GM23338 (cell line): ENCODE measurements at regions not wholly inside any gene's neighbourhood (a gene's known extent, or its start where the extent isn't known, plus 50 kb on each side); places are given as distances from the start of the nearest gene placed in this dataset.

Source experiments
- ATAC-seq: fragments of 200-7000 bp; cut with Tn5 transposase; 3 replicates; pipeline ENCODE4 v1.9.1; 2020
- DNase-seq: peaks from one replicate; pipeline ENCODE4 v3.0.0-alpha.2; 2015; ENCODE audit warnings: low spot score
- H2AFZ ChIP-seq: fragments of 200-600 bp; sonication (generic); 2 replicates; pipeline ENCODE4 v1.8.0; 2016; ENCODE audit warnings: antibody characterized with exemption, mild to moderate bottlenecking, moderate library complexity
- H3F3A ChIP-seq: fragments of 200-600 bp; sonication (generic); replicated peaks from 2 replicates; pipeline ENCODE4 v1.8.0; 2017; ENCODE audit warnings: antibody characterized with exemption, mixed run types, low read depth
- H3K27ac ChIP-seq: fragments of 200-600 bp; sonication (generic); 2 replicates; pipeline ENCODE4 v1.6.1; 2016; ENCODE audit warnings: low read depth
- H3K27me3 ChIP-seq: fragments of 200-600 bp; sonication (generic); 2 replicates; pipeline ENCODE4 v1.8.0; 2016; ENCODE audit warnings: mild to moderate bottlenecking, mixed run types, moderate library complexity; ENCODE audit not compliant: insufficient read depth
- H3K36me3 ChIP-seq: fragments of 200-600 bp; sonication (generic); 2 replicates; pipeline ENCODE4 v1.8.0; 2016; ENCODE audit warnings: mild to moderate bottlenecking; ENCODE audit not compliant: insufficient read depth
- H3K4me1 ChIP-seq: fragments of 200-600 bp; sonication (generic); 2 replicates; pipeline ENCODE4 v1.8.0; 2016; ENCODE audit warnings: mild to moderate bottlenecking, moderate library complexity; ENCODE audit not compliant: insufficient read depth
- H3K4me2 ChIP-seq: fragments of 200-600 bp; sonication (generic); 2 replicates; pipeline ENCODE4 v1.7.1; 2017; ENCODE audit warnings: mixed run types
- H3K4me3 ChIP-seq: fragments of 200-600 bp; sonication (generic); 2 replicates; pipeline ENCODE4 v1.6.1; 2016; ENCODE audit warnings: mixed run types
- H3K79me2 ChIP-seq: fragments of 200-600 bp; sonication (generic); replicated peaks from 2 replicates; pipeline ENCODE4 v1.8.0; 2017; ENCODE audit warnings: mild to moderate bottlenecking; ENCODE audit not compliant: insufficient read depth
- H3K9me2 ChIP-seq: fragments of 200-600 bp; sonication (generic); 2 replicates; pipeline ENCODE4 v1.8.0; 2017; ENCODE audit not compliant: insufficient read depth
- H4K20me1 ChIP-seq: fragments of 200-600 bp; sonication (generic); replicated peaks from 2 replicates; pipeline ENCODE4 v1.8.0; 2017; ENCODE audit warnings: mild to moderate bottlenecking; ENCODE audit not compliant: insufficient read depth
- H3K27ac Mint-ChIP-seq: 2 replicates; pipeline ENCODE4 v1.8.0; 2020; ENCODE audit warnings: inconsistent platforms, mild to moderate bottlenecking, moderate library complexity, mixed read lengths
- H3K27me3 Mint-ChIP-seq: 3 replicates; pipeline ENCODE4 v1.8.0; 2022; ENCODE audit warnings: low read depth, mild to moderate bottlenecking, moderate library complexity, mixed read lengths, inconsistent platforms; ENCODE audit not compliant: insufficient read depth, poor library complexity
- H3K36me3 Mint-ChIP-seq: 3 replicates; pipeline ENCODE4 v1.8.0; 2021; ENCODE audit warnings: low read depth, mild to moderate bottlenecking, inconsistent platforms, moderate library complexity, mixed read lengths
- H3K4me1 Mint-ChIP-seq: 3 replicates; pipeline ENCODE4 v1.8.0; 2020; ENCODE audit warnings: mild to moderate bottlenecking, inconsistent platforms, mixed read lengths
- H3K4me3 Mint-ChIP-seq: 3 replicates; pipeline ENCODE4 v1.8.0; 2021; ENCODE audit warnings: moderate library complexity, mild to moderate bottlenecking, inconsistent platforms, mixed read lengths
- H3K9me3 Mint-ChIP-seq: 3 replicates; pipeline ENCODE4 v1.8.0; 2020; ENCODE audit warnings: moderate library complexity, mild to moderate bottlenecking, inconsistent platforms, mixed read lengths
- CREB1 ChIP-seq: fragments of 250-450 bp; sonication (Bioruptor Pico); IDR thresholded peaks from 2 replicates; pipeline ENCODE4 v1.5.0; 2020; ENCODE audit warnings: low read depth, mild to moderate bottlenecking, moderate library complexity
- EZH2 ChIP-seq: fragments of 200-600 bp; sonication (generic); IDR thresholded peaks from one replicate; pipeline ENCODE4 v1.8.0; 2017; ENCODE audit warnings: antibody characterized with exemption, mild to moderate bottlenecking, low read depth; ENCODE audit not compliant: unreplicated experiment
- EZH2phosphoT487 ChIP-seq: fragments of 200-600 bp; sonication (generic); IDR thresholded peaks from one replicate; pipeline ENCODE4 v1.8.1; 2018; ENCODE audit warnings: antibody characterized with exemption; ENCODE audit not compliant: unreplicated experiment
- JUNB ChIP-seq: IDR thresholded peaks from one replicate; pipeline ENCODE4 v1.6.1; 2016; ENCODE audit warnings: antibody characterized with exemption; ENCODE audit not compliant: unreplicated experiment
- NANOG ChIP-seq: IDR thresholded peaks from 2 replicates; pipeline ENCODE4 v1.6.1; 2016; ENCODE audit warnings: antibody characterized with exemption, borderline replicate concordance
- POLR2AphosphoS5 ChIP-seq: IDR thresholded peaks from 2 replicates; pipeline ENCODE4 v1.6.1; 2016; ENCODE audit warnings: antibody characterized with exemption, low read depth
- STAT1 ChIP-seq: IDR thresholded peaks from one replicate; pipeline ENCODE4 v1.6.1; 2016; ENCODE audit warnings: antibody characterized with exemption; ENCODE audit not compliant: unreplicated experiment
- ZNF114 ChIP-seq: fragments of 250-450 bp; sonication (Bioruptor Pico); IDR thresholded peaks from 2 replicates; pipeline ENCODE4 v1.5.0; 2020; ENCODE audit warnings: mild to moderate bottlenecking, moderate library complexity
- ZNF331 ChIP-seq: fragments of 250-450 bp; sonication (Bioruptor Pico); IDR thresholded peaks from 2 replicates; pipeline ENCODE4 v1.5.0; 2020; ENCODE audit warnings: low read depth, mild to moderate bottlenecking, moderate library complexity
- TF ChIP-seq, protein P1 (sequence below), 2 experiments: fragments of 200-600 bp in 1 of 2; sonication (generic) in 1 of 2; conservative IDR thresholded peaks; 2 replicates each; pipeline versions ENCODE4 v1.5.1 to v1.6.1; 2016 to 2017; ENCODE audit warnings: antibody characterized with exemption in 2 of 2, low read depth in 2 of 2, mild to moderate bottlenecking in 2 of 2, moderate library complexity in 1 of 2
- TF ChIP-seq, protein P2 (sequence below): fragments of 250-450 bp; sonication (Bioruptor Pico); IDR thresholded peaks from 2 replicates; pipeline ENCODE4 v1.5.0; 2020; ENCODE audit warnings: mild to moderate bottlenecking, moderate library complexity
- TF ChIP-seq, protein P3 (sequence below): IDR thresholded peaks from 2 replicates; pipeline ENCODE4 v1.6.1; 2016; ENCODE audit warnings: antibody characterized with exemption
- TF ChIP-seq, protein P4 (sequence below): IDR thresholded peaks from one replicate; pipeline ENCODE4 v1.6.1; 2018; ENCODE audit warnings: antibody characterized with exemption; ENCODE audit not compliant: unreplicated experiment

DNA sequence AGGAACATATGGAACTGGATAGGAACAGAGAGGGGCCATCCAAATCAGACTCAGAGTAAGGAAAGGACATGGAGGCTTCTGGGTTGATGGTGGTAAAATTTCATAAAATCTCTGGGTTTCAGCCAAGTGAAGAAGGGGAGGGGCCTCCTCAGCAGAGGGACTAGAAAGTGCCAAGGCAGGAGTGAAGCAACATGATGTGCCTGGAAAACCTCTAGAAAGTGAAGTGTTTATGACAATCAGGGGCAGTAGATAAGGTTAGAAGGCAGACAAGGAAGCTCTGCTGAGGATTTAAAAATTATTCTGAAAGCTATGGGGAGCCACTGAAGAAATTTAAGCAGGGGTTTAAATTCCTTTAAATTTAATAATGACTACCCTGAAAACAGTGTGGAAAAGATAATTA lies 126.0 kb upstream of the TENT5A start:
- Histone ChIP-seq H3K4me2 (no peak overlapping the region), H3K27ac (no peak overlapping the region), H3K9me2 (no peaks in the 10 kb centered on the region), H3K36me3 (no peaks in the 10 kb centered on the region; the same call in 1 of the 2 replicates), H3K27me3 (no peaks in the 10 kb centered on the region), H3K4me1 (no peaks in the 10 kb centered on the region), H3F3A (no peaks in the 10 kb centered on the region), H3K79me2 (no peaks in the 10 kb centered on the region), H2AFZ (no peak overlapping the region), H3K4me3 (no peak overlapping the region), H4K20me1 (no peaks in the 10 kb centered on the region)
- no peak overlapping the region for H3K4me3 Mint-ChIP-seq
- peaks cover 16% of the 10 kb centered on the region for H3K9me3 Mint-ChIP-seq
- DNase-seq, result no peak
- no peak overlapping the region for H3K27ac Mint-ChIP-seq
- ATAC-seq, result no peak
- no peak for TF ChIP-seq EZH2
- TF ChIP-seq ZNF331 (CRISPR knock-in tag), result no peak
- TF ChIP-seq, protein P1, sequence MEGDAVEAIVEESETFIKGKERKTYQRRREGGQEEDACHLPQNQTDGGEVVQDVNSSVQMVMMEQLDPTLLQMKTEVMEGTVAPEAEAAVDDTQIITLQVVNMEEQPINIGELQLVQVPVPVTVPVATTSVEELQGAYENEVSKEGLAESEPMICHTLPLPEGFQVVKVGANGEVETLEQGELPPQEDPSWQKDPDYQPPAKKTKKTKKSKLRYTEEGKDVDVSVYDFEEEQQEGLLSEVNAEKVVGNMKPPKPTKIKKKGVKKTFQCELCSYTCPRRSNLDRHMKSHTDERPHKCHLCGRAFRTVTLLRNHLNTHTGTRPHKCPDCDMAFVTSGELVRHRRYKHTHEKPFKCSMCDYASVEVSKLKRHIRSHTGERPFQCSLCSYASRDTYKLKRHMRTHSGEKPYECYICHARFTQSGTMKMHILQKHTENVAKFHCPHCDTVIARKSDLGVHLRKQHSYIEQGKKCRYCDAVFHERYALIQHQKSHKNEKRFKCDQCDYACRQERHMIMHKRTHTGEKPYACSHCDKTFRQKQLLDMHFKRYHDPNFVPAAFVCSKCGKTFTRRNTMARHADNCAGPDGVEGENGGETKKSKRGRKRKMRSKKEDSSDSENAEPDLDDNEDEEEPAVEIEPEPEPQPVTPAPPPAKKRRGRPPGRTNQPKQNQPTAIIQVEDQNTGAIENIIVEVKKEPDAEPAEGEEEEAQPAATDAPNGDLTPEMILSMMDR (conservative IDR thresholded peaks at IDR 0.05; ENCODE audit: low read depth in 2 of 2), result no peak
- TF ChIP-seq ZNF114, result no peak
- no peak for TF ChIP-seq CREB1 (CRISPR knock-in tag)
- no peak for TF ChIP-seq STAT1
- TF ChIP-seq EZH2phosphoT487, result no peak
- no peak for TF ChIP-seq NANOG
- no peak for TF ChIP-seq JUNB
- TF ChIP-seq, protein P2, sequence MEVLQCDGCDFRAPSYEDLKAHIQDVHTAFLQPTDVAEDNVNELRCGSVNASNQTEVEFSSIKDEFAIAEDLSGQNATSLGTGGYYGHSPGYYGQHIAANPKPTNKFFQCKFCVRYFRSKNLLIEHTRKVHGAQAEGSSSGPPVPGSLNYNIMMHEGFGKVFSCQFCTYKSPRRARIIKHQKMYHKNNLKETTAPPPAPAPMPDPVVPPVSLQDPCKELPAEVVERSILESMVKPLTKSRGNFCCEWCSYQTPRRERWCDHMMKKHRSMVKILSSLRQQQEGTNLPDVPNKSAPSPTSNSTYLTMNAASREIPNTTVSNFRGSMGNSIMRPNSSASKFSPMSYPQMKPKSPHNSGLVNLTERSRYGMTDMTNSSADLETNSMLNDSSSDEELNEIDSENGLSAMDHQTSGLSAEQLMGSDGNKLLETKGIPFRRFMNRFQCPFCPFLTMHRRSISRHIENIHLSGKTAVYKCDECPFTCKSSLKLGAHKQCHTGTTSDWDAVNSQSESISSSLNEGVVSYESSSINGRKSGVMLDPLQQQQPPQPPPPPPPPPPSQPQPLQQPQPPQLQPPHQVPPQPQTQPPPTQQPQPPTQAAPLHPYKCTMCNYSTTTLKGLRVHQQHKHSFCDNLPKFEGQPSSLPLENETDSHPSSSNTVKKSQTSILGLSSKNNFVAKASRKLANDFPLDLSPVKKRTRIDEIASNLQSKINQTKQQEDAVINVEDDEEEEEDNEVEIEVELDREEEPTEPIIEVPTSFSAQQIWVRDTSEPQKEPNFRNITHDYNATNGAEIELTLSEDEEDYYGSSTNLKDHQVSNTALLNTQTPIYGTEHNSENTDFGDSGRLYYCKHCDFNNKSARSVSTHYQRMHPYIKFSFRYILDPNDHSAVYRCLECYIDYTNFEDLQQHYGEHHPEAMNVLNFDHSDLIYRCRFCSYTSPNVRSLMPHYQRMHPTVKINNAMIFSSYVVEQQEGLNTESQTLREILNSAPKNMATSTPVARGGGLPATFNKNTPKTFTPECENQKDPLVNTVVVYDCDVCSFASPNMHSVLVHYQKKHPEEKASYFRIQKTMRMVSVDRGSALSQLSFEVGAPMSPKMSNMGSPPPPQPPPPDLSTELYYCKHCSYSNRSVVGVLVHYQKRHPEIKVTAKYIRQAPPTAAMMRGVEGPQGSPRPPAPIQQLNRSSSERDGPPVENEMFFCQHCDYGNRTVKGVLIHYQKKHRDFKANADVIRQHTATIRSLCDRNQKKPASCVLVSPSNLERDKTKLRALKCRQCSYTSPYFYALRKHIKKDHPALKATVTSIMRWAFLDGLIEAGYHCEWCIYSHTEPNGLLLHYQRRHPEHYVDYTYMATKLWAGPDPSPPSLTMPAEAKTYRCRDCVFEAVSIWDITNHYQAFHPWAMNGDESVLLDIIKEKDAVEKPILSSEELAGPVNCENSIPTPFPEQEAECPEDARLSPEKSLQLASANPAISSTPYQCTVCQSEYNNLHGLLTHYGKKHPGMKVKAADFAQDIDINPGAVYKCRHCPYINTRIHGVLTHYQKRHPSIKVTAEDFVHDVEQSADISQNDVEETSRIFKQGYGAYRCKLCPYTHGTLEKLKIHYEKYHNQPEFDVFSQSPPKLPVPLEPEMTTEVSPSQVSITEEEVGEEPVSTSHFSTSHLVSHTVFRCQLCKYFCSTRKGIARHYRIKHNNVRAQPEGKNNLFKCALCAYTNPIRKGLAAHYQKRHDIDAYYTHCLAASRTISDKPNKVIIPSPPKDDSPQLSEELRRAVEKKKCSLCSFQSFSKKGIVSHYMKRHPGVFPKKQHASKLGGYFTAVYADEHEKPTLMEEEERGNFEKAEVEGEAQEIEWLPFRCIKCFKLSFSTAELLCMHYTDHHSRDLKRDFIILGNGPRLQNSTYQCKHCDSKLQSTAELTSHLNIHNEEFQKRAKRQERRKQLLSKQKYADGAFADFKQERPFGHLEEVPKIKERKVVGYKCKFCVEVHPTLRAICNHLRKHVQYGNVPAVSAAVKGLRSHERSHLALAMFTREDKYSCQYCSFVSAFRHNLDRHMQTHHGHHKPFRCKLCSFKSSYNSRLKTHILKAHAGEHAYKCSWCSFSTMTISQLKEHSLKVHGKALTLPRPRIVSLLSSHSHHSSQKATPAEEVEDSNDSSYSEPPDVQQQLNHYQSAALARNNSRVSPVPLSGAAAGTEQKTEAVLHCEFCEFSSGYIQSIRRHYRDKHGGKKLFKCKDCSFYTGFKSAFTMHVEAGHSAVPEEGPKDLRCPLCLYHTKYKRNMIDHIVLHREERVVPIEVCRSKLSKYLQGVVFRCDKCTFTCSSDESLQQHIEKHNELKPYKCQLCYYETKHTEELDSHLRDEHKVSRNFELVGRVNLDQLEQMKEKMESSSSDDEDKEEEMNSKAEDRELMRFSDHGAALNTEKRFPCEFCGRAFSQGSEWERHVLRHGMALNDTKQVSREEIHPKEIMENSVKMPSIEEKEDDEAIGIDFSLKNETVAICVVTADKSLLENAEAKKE (CRISPR knock-in tag), result no peak
- TF ChIP-seq POLR2AphosphoS5, result no peak
- TF ChIP-seq, protein P3, sequence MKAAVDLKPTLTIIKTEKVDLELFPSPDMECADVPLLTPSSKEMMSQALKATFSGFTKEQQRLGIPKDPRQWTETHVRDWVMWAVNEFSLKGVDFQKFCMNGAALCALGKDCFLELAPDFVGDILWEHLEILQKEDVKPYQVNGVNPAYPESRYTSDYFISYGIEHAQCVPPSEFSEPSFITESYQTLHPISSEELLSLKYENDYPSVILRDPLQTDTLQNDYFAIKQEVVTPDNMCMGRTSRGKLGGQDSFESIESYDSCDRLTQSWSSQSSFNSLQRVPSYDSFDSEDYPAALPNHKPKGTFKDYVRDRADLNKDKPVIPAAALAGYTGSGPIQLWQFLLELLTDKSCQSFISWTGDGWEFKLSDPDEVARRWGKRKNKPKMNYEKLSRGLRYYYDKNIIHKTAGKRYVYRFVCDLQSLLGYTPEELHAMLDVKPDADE, result no peak
- TF ChIP-seq, protein P4, sequence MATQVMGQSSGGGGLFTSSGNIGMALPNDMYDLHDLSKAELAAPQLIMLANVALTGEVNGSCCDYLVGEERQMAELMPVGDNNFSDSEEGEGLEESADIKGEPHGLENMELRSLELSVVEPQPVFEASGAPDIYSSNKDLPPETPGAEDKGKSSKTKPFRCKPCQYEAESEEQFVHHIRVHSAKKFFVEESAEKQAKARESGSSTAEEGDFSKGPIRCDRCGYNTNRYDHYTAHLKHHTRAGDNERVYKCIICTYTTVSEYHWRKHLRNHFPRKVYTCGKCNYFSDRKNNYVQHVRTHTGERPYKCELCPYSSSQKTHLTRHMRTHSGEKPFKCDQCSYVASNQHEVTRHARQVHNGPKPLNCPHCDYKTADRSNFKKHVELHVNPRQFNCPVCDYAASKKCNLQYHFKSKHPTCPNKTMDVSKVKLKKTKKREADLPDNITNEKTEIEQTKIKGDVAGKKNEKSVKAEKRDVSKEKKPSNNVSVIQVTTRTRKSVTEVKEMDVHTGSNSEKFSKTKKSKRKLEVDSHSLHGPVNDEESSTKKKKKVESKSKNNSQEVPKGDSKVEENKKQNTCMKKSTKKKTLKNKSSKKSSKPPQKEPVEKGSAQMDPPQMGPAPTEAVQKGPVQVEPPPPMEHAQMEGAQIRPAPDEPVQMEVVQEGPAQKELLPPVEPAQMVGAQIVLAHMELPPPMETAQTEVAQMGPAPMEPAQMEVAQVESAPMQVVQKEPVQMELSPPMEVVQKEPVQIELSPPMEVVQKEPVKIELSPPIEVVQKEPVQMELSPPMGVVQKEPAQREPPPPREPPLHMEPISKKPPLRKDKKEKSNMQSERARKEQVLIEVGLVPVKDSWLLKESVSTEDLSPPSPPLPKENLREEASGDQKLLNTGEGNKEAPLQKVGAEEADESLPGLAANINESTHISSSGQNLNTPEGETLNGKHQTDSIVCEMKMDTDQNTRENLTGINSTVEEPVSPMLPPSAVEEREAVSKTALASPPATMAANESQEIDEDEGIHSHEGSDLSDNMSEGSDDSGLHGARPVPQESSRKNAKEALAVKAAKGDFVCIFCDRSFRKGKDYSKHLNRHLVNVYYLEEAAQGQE, result no peak
- H3K36me3 Mint-ChIP-seq, result peaks cover 5% of the 10 kb centered on the region; the same call in 2 of the 3 replicates
- peaks cover 2% of the 10 kb centered on the region for H3K27me3 Mint-ChIP-seq
- no peaks in the 10 kb centered on the region for H3K4me1 Mint-ChIP-seq
